ENCODE measurements at regions not wholly inside any gene's neighbourhood (a gene's known extent, or its start where the extent isn't known, plus 50 kb on each side); places are given as distances from the start of the nearest gene placed in this dataset.

DNA sequence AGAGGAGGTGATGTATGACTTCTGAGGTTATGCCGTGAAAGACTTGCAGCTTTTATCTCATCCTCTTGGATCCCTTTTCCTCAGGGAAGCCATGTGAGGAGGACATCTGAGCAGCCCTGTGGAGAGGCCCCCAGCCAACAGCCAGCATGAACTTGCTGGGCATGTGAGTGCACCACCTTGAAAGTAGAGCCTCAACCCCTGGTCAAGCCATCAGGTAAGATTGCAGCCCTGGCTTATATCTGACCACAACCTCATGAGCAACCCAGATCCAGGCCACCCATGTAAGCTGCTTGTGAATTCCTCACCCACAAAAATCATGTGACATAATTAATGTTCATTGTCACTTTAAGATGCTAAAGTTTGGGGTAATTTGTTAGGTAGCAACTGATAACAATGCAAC is 121.0 kb downstream of the MIAT start:
- Mint-ChIP-seq H3K9me3 (peaks cover 0 to 14% (median 3%) of the 10 kb centered on the region in 11 donors), H3K27me3 (no peaks in the 10 kb centered on the region), H3K36me3 (peaks cover 29 to 88% (median 78%) of the 10 kb centered on the region in 5 donors), H3K27ac (no peak overlapping the region), H3K4me3 (no peak overlapping the region), H3K4me1 (peaks cover 0 to 6% (median 0%) of the 10 kb centered on the region in 7 donors)
- DNase-seq (no peak), ATAC-seq (no peak)
- Histone ChIP-seq H3K4me3 (ENCODE audit: low read length) (no peak overlapping the region), H3K36me3 (ENCODE audit: control insufficient read depth in 2 of 3, insufficient read depth in 3 of 3, low read length in 3 of 3) (peaks cover 16 to 96% (median 26%) of the 10 kb centered on the region in 3 experiments), H3K9me3 (ENCODE audit: control insufficient read depth in 2 of 3, low read length in 3 of 3) (no peaks in the 10 kb centered on the region), H3K27ac (ENCODE audit: low read depth, low read length) (no peak overlapping the region), H3K4me1 (ENCODE audit: control insufficient read depth in 2 of 2, insufficient read depth in 2 of 2, low read length in 2 of 2) (no peaks in the 10 kb centered on the region), H3K27me3 (ENCODE audit: control insufficient read depth in 2 of 2, insufficient read depth in 2 of 2, low read length in 2 of 2) (no peaks in the 10 kb centered on the region)
- POLR2A ChIA-PET, result no interaction called here
- CTCF ChIA-PET, result no interaction called here
- intact Hi-C loops (cut with micrococcal nuclease), result no loop called here

DNA sequence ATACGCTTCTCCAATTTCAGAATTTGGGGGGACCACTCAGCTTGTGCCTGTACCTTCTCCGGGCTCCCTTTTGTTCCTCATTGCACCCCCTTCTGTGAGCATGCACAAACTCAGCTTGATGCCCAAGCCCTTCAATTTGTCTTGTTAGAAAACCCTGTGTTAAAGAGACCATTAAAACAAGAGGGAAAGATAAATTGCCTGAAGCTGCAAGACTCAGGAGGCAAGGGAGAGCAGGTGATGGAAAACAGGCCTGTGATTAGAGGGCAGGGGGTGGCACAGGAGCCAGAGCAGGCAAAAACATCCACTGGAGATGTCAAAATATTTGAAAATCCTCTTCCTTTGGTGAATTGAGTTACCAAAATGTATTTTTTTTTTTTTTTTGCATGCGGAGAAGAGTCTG is 121.7 kb downstream of the MIAT start:
- H3K4me1 ChIP-seq (ENCODE audit: control insufficient read depth in 2 of 2, insufficient read depth in 2 of 2, low read length in 2 of 2), result no peaks in the 10 kb centered on the region
- POLR2A ChIA-PET, result no interaction called here
- H3K36me3 Mint-ChIP-seq, result peaks cover 29 to 92% (median 82%) of the 10 kb centered on the region in 5 donors
- H3K4me1 Mint-ChIP-seq, result peaks cover 0 to 6% (median 0%) of the 10 kb centered on the region in 7 donors
- H3K36me3 ChIP-seq (ENCODE audit: control insufficient read depth in 2 of 3, insufficient read depth in 3 of 3, low read length in 3 of 3), result peaks cover 12 to 100% (median 26%) of the 10 kb centered on the region in 3 experiments
- H3K4me3 Mint-ChIP-seq, result no peak overlapping the region
- ATAC-seq (no peak), DNase-seq (no peak)
- H3K9me3 Mint-ChIP-seq, result peaks cover 0 to 14% (median 3%) of the 10 kb centered on the region in 11 donors
- H3K27me3 Mint-ChIP-seq, result no peaks in the 10 kb centered on the region
- H3K27ac Mint-ChIP-seq, result no peak overlapping the region
- H3K27ac ChIP-seq (ENCODE audit: low read depth, low read length), result no peak overlapping the region
- CTCF ChIA-PET, result no interaction called here
- no peak overlapping the region for H3K4me3 ChIP-seq (ENCODE audit: low read length)
- no peaks in the 10 kb centered on the region for H3K9me3 ChIP-seq (ENCODE audit: control insufficient read depth in 2 of 3, low read length in 3 of 3)
- intact Hi-C loops (cut with micrococcal nuclease), result no loop called here
- no peaks in the 10 kb centered on the region for H3K27me3 ChIP-seq (ENCODE audit: control insufficient read depth in 2 of 2, insufficient read depth in 2 of 2, low read length in 2 of 2)

- Histone ChIP-seq H3K36me3 (ENCODE audit: control insufficient read depth in 2 of 3, insufficient read depth in 3 of 3, low read length in 3 of 3) (peaks cover 11 to 100% (median 26%) of the 10 kb centered on the region in 3 experiments), H3K27me3 (ENCODE audit: control insufficient read depth in 2 of 2, insufficient read depth in 2 of 2, low read length in 2 of 2) (no peaks in the 10 kb centered on the region), H3K27ac (ENCODE audit: low read depth, low read length) (no peak overlapping the region), H3K4me1 (ENCODE audit: control insufficient read depth in 2 of 2, insufficient read depth in 2 of 2, low read length in 2 of 2) (no peaks in the 10 kb centered on the region), H3K4me3 (ENCODE audit: low read length) (no peak overlapping the region), H3K9me3 (ENCODE audit: control insufficient read depth in 2 of 3, low read length in 3 of 3) (no peaks in the 10 kb centered on the region)
- Mint-ChIP-seq H3K4me3 (no peak overlapping the region), H3K27me3 (no peaks in the 10 kb centered on the region), H3K27ac (peak overlapping the region in 1 of 9 donors; percentile 38), H3K36me3 (peaks cover 26 to 92% (median 82%) of the 10 kb centered on the region in 5 donors), H3K4me1 (peaks cover 0 to 6% (median 0%) of the 10 kb centered on the region in 7 donors), H3K9me3 (peaks cover 0 to 10% (median 0%) of the 10 kb centered on the region in 11 donors)
- ChIA-PET POLR2A (no interaction called here), CTCF (no interaction called here)
- intact Hi-C loops (cut with micrococcal nuclease), result no loop called here
- no peak for DNase-seq
- ATAC-seq, result no peak
Measured at GRCh38 chr22:26779929-26780328, 122.5 kb downstream of the MIAT start.

GRCh38 chr22:26780521-26780920 is 123.1 kb downstream of the MIAT start:
- H3K36me3 Mint-ChIP-seq, result peaks cover 26 to 92% (median 82%) of the 10 kb centered on the region in 5 donors
- H3K27ac Mint-ChIP-seq, result no peak overlapping the region
- H3K4me1 ChIP-seq (ENCODE audit: control insufficient read depth in 2 of 2, insufficient read depth in 2 of 2, low read length in 2 of 2), result no peaks in the 10 kb centered on the region
- H3K9me3 ChIP-seq (ENCODE audit: control insufficient read depth in 2 of 3, low read length in 3 of 3), result no peaks in the 10 kb centered on the region
- no peaks in the 10 kb centered on the region for H3K27me3 Mint-ChIP-seq
- CTCF ChIA-PET, result no interaction called here
- ATAC-seq, result no peak
- H3K27me3 ChIP-seq (ENCODE audit: control insufficient read depth in 2 of 2, insufficient read depth in 2 of 2, low read length in 2 of 2), result no peaks in the 10 kb centered on the region
- POLR2A ChIA-PET, result no interaction called here
- H3K27ac ChIP-seq (ENCODE audit: low read depth, low read length), result no peak overlapping the region
- intact Hi-C loops (cut with micrococcal nuclease), result no loop called here
- H3K9me3 Mint-ChIP-seq, result peaks cover 0 to 6% (median 0%) of the 10 kb centered on the region in 11 donors
- no peak for DNase-seq
- H3K4me1 Mint-ChIP-seq, result peaks cover 0 to 6% (median 2%) of the 10 kb centered on the region in 7 donors
- H3K4me3 Mint-ChIP-seq, result no peak overlapping the region
- H3K4me3 ChIP-seq (ENCODE audit: low read length), result no peak overlapping the region
- peaks cover 11 to 100% (median 26%) of the 10 kb centered on the region in 3 experiments for H3K36me3 ChIP-seq (ENCODE audit: control insufficient read depth in 2 of 3, insufficient read depth in 3 of 3, low read length in 3 of 3)

DNA sequence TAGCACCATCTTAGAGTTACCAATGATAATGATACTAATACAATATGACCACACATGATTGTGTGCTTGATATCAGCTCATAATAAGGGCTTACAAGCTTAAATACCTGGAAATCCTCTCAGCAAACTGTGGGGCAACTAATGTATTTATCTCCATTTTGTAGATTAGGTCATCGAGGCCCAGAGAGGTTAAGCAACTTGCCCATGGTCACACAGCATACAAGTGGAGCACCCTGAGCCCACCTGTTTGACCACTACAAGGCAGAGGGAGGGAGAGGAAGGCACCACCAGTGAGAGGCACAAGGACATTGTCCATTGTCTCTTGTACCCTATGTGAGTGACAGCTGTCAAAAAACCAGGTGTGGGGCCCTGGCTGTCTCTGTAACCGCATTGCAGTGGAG is 123.7 kb downstream of the MIAT start:
- no peak for DNase-seq
- POLR2A ChIA-PET, result no interaction called here
- peaks cover 26 to 87% (median 79%) of the 10 kb centered on the region in 5 donors for H3K36me3 Mint-ChIP-seq
- H3K27me3 Mint-ChIP-seq, result no peaks in the 10 kb centered on the region
- intact Hi-C loops (cut with micrococcal nuclease), result no loop called here
- peaks cover 11 to 95% (median 26%) of the 10 kb centered on the region in 3 experiments for H3K36me3 ChIP-seq (ENCODE audit: control insufficient read depth in 2 of 3, insufficient read depth in 3 of 3, low read length in 3 of 3)
- H3K27me3 ChIP-seq (ENCODE audit: control insufficient read depth in 2 of 2, insufficient read depth in 2 of 2, low read length in 2 of 2), result no peaks in the 10 kb centered on the region
- no peak overlapping the region for H3K4me3 Mint-ChIP-seq
- no peak overlapping the region for H3K27ac Mint-ChIP-seq
- peaks cover 0 to 6% (median 0%) of the 10 kb centered on the region in 11 donors for H3K9me3 Mint-ChIP-seq
- no peak overlapping the region for H3K27ac ChIP-seq (ENCODE audit: low read depth, low read length)
- no peaks in the 10 kb centered on the region for H3K9me3 ChIP-seq (ENCODE audit: control insufficient read depth in 2 of 3, low read length in 3 of 3)
- H3K4me1 ChIP-seq (ENCODE audit: control insufficient read depth in 2 of 2, insufficient read depth in 2 of 2, low read length in 2 of 2), result no peaks in the 10 kb centered on the region
- H3K4me3 ChIP-seq (ENCODE audit: low read length), result no peak overlapping the region
- CTCF ChIA-PET, result no interaction called here
- no peak for ATAC-seq
- H3K4me1 Mint-ChIP-seq, result peaks cover 0 to 6% (median 4%) of the 10 kb centered on the region in 7 donors

GRCh38 chr22:26781596-26781995 is 124.2 kb downstream of the MIAT start:
- H3K4me1 ChIP-seq (ENCODE audit: control insufficient read depth in 2 of 2, insufficient read depth in 2 of 2, low read length in 2 of 2), result no peaks in the 10 kb centered on the region
- Mint-ChIP-seq H3K9me3 (peaks cover 0 to 6% (median 0%) of the 10 kb centered on the region in 11 donors), H3K4me1 (peaks cover 0 to 4% (median 4%) of the 10 kb centered on the region in 7 donors), H3K36me3 (peaks cover 25 to 85% (median 74%) of the 10 kb centered on the region in 5 donors), H3K27ac (no peak overlapping the region), H3K27me3 (no peaks in the 10 kb centered on the region), H3K4me3 (no peak overlapping the region)
- POLR2A ChIA-PET, result no interaction called here
- H3K36me3 ChIP-seq (ENCODE audit: control insufficient read depth in 2 of 3, insufficient read depth in 3 of 3, low read length in 3 of 3), result peaks cover 12 to 95% (median 26%) of the 10 kb centered on the region in 3 experiments
- no peak for DNase-seq
- intact Hi-C loops (cut with micrococcal nuclease), result no loop called here
- no peak overlapping the region for H3K4me3 ChIP-seq (ENCODE audit: low read length)
- H3K27me3 ChIP-seq (ENCODE audit: control insufficient read depth in 2 of 2, insufficient read depth in 2 of 2, low read length in 2 of 2), result no peaks in the 10 kb centered on the region
- ATAC-seq, result no peak
- H3K9me3 ChIP-seq (ENCODE audit: control insufficient read depth in 2 of 3, low read length in 3 of 3), result no peaks in the 10 kb centered on the region
- CTCF ChIA-PET, result no interaction called here
- no peak overlapping the region for H3K27ac ChIP-seq (ENCODE audit: low read depth, low read length)

DNA sequence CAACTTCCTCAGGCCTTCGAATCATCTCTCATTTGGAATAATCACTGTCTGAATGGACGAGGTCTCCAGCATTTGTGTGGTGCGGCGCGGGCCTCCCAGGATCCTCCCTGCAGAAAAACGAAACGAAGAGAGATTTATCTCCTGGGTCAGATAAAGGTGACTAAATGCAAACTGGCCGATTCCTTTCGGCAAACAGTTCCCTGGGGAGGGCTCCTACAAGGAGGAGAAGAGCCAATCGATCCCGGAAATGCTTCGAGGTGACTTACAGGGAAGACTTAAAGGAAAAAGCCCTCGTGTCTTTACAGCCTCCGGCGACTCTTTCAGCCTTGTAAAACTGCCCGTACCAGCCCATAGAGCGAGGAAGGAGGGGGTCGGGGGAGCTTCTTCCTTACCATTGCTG is 126.5 kb downstream of the MIAT start:
- peaks cover 20 to 75% (median 63%) of the 10 kb centered on the region in 5 donors for H3K36me3 Mint-ChIP-seq
- CTCF ChIA-PET, result no interaction called here
- H3K27me3 ChIP-seq (ENCODE audit: control insufficient read depth in 2 of 2, insufficient read depth in 2 of 2, low read length in 2 of 2), result no peaks in the 10 kb centered on the region

More for the DNA sequence above, 126.5 kb downstream of the MIAT start:
- Mint-ChIP-seq H3K4me1 (peaks cover 0 to 4% (median 4%) of the 10 kb centered on the region in 7 donors), H3K27me3 (no peaks in the 10 kb centered on the region), H3K27ac (no peak overlapping the region), H3K4me3 (no peak overlapping the region), H3K9me3 (peaks cover 0 to 6% (median 0%) of the 10 kb centered on the region in 11 donors)
- Histone ChIP-seq H3K4me3 (ENCODE audit: low read length) (no peak overlapping the region), H3K9me3 (ENCODE audit: control insufficient read depth in 2 of 3, low read length in 3 of 3) (no peaks in the 10 kb centered on the region), H3K36me3 (ENCODE audit: control insufficient read depth in 2 of 3, insufficient read depth in 3 of 3, low read length in 3 of 3) (peaks cover 9 to 76% (median 20%) of the 10 kb centered on the region in 3 experiments), H3K27ac (ENCODE audit: low read depth, low read length) (no peak overlapping the region), H3K4me1 (ENCODE audit: control insufficient read depth in 2 of 2, insufficient read depth in 2 of 2, low read length in 2 of 2) (no peaks in the 10 kb centered on the region)
- ATAC-seq, result no peak
- no peak for DNase-seq
- POLR2A ChIA-PET, result no interaction called here
- intact Hi-C loops (cut with micrococcal nuclease), result no loop called here

Data from naive thymus-derived CD4-positive, alpha-beta T cell (primary cell).